ENCODE measurements at regions not wholly inside any gene's neighbourhood (a gene's known extent, or its start where the extent isn't known, plus 50 kb on each side); places are given as distances from the start of the nearest gene placed in this dataset.
"Not testable (repeated sequence)": the region's sequence is repeated elsewhere in the genome, so short reads cannot be mapped to it uniquely, and the experiment has no call there.

DNA sequence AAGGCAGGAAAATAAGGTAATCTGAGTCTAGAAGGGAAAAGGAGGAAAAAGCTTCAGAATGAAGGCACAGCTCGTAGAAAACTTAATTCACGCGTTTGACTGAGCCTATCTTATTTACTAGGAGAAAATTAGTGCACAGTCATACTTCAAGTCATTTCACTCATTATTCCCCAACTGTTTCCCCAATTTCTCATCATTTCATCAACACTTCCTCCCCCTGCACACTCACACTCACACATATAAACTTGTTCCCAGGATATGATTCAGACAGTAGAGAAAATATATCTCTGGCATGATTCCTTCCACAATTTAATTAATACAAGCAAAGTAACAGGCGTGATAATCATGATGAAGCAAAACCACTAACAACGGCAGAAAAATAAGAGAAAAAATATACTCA, 94.5 kb upstream of the F13A1 start:
- no peak for DNase-seq

- DNase-seq, result no peak
These were observed 97.0 kb upstream of the F13A1 start for GRCh38 chr6:6417475-6417874.

DNA sequence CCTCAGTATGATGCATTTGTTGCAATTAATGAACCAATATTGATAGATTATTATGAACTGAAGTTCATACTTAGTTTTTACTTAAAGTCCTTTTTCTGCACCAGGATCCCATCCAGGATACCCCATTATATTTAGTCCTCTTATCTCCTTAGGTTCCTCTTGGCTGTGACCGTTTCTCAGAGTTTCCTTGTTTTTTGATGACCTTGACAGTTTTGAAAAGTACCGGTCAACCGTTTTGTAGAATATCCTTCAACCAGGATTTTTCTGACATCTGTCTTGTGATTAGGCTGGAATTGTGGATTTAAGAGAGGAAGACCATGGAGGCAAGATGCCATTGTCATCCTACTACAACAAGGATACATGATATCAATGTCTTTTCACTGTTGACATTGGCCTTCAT, 98.0 kb upstream of the F13A1 start:
- no peak for DNase-seq

DNA sequence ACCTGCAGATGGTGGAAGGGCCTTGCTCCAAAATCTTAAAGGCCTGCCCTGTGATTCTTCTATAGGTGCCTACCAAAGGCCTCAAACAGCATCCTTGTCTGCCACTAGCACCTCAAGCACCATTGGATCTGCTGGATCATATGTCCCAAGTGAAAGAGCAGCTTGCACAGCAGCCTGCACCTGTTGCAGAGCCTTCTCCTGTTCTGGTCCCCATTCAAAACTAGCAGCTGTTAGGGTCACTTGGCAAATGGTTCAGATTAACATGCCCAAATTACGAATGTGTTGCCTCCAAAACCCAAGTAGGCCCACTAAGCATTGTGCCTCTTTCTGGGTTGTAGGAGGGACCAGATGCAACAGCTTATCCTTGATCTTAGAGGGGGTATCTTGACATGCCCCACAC, 99.6 kb upstream of the F13A1 start:
- DNase-seq, result no peak

DNA sequence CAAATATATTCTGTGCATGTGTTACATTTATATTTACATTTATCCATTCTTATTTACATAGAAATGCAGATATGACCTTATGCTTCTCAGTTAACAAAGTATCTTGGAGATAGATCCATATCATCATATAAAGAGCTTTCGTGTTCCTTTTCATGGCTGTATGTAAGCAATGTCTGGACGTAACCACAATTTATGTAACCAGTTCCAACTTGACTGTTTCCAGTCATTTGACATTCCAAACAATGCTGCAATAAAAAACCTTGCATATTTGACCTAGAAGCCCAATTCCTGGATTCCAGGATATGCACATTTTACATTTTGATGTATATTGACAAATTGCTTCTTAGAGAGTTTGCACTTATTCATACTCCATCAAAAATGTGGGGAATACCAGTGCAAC, 113.7 kb upstream of the F13A1 start:
- no peak for DNase-seq

- DNase-seq, result no peak
These were observed 114.3 kb upstream of the F13A1 start for GRCh38 chr6:6434723-6435122.

GRCh38 chr6:6436366-6436765, 115.9 kb upstream of the F13A1 start:
- no peak for DNase-seq

DNA sequence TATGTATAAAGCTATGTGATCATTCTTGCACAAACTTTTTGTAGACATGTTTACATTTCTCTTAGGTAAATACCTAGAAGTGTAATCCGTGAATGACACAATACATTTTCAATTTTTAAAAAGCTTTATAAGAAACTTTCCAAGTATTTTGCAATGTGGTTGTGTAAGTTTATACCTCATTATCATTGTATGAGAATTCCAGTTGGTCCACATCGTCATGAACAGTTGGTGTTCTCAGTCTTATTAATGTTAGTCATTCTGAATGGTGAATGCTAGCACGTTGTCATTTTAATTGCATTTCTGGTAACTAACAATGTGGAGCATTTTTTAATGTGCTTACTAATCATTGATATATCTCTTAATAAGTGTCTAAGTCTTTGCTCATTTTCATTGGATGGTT, 116.5 kb upstream of the F13A1 start:
- DNase-seq, result no peak

DNA sequence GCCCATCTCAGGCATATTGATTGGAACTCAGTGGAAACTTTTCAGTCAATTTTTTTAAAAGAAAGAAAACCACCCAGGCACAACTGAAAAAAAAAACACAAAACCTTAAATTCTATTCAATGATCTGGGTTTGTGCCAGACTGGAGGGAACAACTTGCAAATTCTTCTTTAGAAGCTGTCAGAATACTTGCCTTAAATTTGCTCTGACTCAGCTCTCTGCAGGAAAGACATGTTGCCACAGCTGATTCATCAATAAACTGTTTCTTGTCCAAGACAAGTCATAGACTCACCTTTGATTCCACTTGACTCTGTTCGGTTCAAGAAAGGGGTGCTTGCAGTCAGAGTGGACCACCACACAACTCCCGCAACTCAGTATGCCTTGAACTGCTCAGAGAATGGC, 117.8 kb upstream of the F13A1 start:
- DNase-seq, result no peak

DNA sequence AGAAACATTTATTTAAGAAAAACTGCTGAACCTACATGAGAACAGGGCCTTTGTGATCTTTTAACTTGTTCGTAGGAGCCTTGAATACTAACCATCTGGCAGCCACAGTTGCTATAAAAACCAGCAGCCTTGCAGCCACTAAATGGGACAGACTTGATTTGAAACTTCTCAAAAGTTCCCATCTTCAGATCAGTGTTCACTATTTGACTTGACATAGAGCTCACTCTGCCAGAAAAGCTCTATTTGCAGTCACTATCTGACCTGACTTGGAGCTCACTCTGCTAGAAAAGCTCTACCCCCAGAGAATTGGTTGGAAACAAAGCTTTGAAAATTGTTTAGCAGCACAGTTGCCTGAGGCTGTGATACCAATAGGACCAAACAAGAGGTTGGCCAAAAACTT, 119.3 kb upstream of the F13A1 start:
- DNase-seq, result no peak

DNA sequence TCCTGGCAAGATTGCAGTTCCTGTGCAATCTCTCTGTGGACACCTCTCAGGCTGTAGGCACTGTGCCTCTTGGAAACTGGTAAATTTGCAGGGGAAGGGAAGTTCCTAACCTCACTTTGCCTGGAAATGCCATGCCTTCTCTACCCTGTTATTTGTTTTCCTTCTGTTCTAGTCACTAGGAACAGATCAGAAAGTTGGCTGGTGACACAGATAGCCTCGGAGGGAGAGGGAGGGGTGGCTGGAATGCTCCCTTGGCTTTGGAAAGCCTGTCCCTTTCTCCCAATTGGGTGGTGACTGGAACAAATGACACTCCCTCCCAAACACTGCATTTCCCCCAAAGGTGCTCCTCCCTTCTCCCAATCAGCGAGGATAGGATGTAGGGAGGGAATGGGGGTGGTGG, 131.5 kb upstream of the F13A1 start:
- no peak for DNase-seq

DNA sequence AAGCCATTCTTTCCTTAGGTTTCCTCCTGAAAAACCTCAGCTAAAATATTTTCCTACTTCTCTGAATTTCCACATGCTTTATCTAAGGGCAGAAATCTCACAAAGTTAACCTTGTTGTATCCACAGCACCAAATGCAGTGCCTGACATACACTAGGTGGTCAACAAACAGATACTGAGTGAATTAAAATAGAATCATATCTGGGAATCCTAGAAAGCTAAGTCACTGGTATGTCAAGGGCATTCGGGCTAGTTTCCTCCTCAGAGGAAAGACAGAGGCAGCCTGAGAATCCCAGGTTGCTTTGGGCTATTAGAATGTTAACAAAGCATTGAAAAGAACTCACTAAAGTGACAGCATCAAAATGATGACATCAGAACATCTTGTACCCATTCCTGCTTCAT, 132.7 kb upstream of the F13A1 start:
- DNase-seq, result no peak

DNA sequence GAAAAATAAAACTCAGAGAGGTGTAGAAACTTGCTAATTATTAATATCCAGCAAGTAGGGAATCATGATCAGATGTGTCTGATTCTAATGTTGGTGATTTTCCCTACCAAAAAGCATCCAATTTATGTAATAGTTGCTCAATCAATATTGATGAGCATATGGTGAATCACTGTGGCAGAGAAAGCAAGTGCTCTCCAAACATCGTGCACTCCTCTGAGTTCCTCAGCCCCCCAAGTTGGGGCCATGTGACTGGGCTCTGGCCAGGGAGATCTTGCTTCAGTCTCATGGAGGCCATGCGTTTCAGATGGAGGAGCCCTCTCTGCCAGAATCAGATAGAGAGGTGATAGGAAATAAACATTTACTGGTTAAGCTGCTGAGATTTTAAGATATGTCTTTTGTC, 133.2 kb upstream of the LY86 start:
- DNase-seq, result no peak

- DNase-seq, result no peak
These were observed 130.3 kb upstream of the LY86 start for GRCh38 chr6:6458172-6458571.

DNA sequence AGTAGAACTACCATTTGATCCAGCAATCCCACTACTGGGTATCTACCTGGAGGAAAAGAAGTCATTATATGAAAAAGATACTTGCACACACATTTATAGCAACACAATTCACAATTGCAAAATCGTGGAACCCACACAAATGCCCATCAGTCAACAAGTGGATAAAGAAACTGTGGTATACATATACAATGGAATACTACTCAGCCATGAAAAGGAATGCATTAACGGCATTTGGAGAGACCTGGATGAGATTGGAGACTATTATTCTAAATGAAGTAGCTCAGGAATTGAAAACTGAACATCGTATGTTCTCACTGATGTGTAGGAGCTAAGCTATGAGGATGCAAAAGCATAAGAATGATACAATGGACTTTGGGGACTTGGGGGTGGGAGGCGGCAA, 128.6 kb upstream of the LY86 start:
- DNase-seq, result not testable (repeated sequence)

DNA sequence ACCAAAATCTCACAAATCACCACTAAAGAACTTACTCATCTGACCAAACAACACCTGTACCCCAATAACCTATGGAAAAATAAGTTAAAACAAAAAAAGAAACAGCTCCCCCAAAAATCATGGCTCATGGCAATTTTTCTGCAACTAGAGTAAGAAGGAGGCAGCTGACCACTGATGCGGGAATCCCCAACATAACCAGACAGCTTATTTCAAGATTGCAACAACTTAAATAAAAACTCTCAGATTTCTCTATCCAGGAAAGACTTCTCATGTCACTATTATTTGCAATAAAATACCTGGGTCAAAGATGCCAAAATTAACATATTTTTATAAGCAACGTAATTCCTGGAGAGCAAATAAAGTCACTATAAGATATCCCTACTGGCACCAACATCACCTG, 128.1 kb upstream of the LY86 start:
- no peak for DNase-seq

- DNase-seq, result no peak
These were observed 127.4 kb upstream of the LY86 start for GRCh38 chr6:6461138-6461537.

DNA sequence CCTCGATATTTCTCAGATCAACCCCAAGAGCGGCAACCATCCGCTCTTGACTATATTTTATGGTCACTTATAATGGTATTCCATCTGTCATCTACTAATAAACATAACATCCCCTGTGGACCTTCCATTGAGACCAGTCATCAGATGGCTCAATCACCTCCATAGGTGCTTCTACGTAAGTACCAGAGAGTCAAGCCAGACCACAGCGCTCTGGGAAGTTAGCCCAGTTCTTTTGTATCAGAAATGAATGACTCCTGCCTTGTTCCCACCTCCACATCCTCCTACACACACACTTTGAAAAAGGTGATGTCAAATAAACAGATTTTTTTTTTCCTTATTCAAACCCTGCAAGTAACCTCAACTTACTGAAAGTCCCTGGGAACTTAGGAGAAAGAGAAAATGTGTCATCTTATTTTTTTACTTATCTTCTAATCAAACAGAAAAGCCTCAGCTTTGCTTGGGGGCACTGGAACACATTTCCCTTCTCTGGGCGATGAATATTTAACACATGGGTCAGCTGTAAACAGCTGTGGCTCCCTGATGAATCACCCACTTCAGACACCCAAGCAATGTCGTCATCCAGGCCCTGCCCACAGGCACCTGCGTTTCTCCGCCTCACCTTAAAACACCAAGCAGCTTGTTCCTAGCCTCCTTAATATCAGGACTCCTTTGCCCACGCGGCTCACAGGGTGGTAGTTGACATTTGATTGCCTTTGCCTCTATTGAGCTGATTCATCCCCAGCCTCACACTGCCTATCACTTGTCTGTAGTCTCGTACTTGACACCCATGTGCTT, 121.4 kb upstream of the LY86 start:
- DNase-seq, result no peak

- DNase-seq, result no peak
These were observed 119.4 kb upstream of the LY86 start for GRCh38 chr6:6469074-6469473.

GRCh38 chr6:6470123-6470522, 118.4 kb upstream of the LY86 start:
- no peak for DNase-seq

DNA sequence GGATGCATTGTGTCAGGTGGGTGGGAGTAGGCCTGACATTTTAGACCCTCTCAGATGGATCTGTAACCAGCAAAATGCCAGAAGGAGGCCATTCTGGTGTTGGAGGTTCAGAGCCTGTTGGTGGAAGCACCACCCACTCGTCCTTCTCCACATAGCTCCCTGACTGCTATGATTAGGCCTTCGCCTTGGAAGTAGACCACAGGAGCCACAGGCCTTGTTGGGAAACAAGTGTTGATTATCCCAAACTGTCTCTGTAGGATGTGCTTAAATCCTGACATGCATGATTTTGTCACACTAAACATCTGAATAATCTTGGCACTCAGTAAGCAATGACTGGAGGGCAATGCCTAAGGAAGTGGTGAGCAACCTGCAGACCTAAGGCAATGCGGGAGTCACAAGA, 117.2 kb upstream of the LY86 start:
- DNase-seq, result no peak

DNA sequence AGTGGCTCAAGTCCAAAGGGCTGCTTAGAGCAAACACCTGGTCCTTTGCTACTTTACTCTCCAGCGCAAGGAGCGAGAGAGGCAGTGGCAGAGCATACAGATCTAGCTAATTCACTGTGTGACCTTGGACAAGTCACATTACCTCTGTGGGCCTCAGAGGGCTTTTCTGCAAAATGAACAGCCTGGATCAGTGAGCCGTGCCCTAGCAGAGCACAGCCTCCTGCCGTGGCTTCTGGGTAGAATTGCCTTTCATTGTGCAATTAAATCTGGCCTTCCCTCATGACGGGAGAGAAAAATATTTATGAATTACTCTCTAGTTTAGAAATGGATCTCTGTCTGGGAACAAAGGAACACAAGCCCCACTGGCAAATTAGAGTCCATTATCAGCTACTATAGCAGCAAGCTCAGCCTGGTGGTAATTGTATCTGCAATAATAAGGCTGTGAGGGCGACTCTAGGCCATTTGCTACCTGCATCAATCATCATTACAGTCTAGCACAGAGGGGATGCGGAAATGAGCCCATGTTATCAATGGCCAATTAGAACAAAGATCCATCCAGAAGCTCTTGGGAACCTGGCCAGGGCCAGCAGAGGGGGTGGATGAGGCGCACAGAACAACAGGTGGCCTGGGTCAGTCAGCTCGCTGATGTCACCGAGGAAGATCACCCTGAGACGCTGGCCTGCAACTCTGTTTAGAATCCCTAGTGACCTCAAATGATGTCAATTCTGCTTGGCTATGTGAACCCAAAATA, 114.2 kb upstream of the LY86 start:
- no peak for DNase-seq

- DNase-seq, result no peak
These were observed 108.7 kb upstream of the LY86 start for GRCh38 chr6:6479785-6480184.

GRCh38 chr6:6482256-6482655, 106.3 kb upstream of the LY86 start:
- no peak for DNase-seq

- DNase-seq, result no peak
These were observed 105.4 kb upstream of the LY86 start for GRCh38 chr6:6483168-6483567.

Measured in stimulated activated CD4-positive, alpha-beta T cell treated with anti-CD3 and anti-CD28 coated beads, Interleukin-1b, Interleukin-23, amount 100 ng/mL, for 48 hours (primary cell).